Astrocyte of the spinal cord (primary cell): ENCODE measurements at regions not wholly inside any gene's neighbourhood (a gene's known extent, or its start where the extent isn't known, plus 50 kb on each side); places are given as distances from the start of the nearest gene placed in this dataset.

ENCODE experiments used
- DNase-seq: peaks from one replicate; pipeline ENCODE4 v3.0.0; 2011; ENCODE audit warnings: low read depth, low spot score
- H3K4me3 ChIP-seq: 2 replicates; pipeline ENCODE4 v1.5.1; 2011; ENCODE audit warnings: low read depth, mild to moderate bottlenecking, low read length, moderate library complexity
- in situ Hi-C: cut with HindIII; loops from 2 replicates; pipeline ENCODE4 v1.10.0; 2017; ENCODE audit warnings: low sequenced_read_pairs
- TF ChIP-seq, protein P1 (sequence below): IDR thresholded peaks from 2 replicates; pipeline ENCODE4 v1.5.1; 2012; ENCODE audit warnings: low read depth, mild to moderate bottlenecking, low read length, inconsistent platforms

DNA sequence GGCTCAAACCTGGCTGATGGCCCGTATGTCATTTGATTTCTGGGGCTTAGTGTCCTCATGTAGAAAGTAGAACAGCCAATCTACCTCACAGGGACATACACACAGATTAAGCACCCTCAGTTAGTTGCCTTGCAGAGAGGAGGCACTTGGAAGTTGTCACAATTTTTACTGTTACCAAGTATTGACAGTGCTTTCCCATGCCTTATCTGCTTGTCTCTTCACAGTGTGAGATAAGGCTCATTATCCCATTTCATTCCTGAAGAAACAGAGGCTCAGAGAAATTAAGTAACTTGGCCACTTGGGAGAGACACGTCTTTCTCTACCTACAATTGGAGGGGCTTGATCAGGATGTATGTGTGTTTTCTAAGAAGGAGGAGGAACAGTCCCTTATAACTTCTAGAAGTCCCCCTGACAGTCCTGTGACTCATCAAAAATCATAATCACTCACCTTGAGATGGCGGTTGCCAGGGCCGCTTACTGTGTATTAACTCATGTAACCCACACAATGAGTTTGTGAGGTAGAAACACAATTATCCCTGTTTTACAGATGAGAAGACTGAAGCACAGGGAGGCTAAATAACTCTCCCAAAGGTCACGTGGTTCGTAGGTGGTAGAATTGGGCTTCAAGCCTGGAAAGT is 56.9 kb upstream of the LHX1 start:
- in situ Hi-C loops, result no loop called here
- TF ChIP-seq, protein P1, sequence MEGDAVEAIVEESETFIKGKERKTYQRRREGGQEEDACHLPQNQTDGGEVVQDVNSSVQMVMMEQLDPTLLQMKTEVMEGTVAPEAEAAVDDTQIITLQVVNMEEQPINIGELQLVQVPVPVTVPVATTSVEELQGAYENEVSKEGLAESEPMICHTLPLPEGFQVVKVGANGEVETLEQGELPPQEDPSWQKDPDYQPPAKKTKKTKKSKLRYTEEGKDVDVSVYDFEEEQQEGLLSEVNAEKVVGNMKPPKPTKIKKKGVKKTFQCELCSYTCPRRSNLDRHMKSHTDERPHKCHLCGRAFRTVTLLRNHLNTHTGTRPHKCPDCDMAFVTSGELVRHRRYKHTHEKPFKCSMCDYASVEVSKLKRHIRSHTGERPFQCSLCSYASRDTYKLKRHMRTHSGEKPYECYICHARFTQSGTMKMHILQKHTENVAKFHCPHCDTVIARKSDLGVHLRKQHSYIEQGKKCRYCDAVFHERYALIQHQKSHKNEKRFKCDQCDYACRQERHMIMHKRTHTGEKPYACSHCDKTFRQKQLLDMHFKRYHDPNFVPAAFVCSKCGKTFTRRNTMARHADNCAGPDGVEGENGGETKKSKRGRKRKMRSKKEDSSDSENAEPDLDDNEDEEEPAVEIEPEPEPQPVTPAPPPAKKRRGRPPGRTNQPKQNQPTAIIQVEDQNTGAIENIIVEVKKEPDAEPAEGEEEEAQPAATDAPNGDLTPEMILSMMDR, result no peak
- no peak for DNase-seq
- no peak overlapping the region for H3K4me3 ChIP-seq

DNA sequence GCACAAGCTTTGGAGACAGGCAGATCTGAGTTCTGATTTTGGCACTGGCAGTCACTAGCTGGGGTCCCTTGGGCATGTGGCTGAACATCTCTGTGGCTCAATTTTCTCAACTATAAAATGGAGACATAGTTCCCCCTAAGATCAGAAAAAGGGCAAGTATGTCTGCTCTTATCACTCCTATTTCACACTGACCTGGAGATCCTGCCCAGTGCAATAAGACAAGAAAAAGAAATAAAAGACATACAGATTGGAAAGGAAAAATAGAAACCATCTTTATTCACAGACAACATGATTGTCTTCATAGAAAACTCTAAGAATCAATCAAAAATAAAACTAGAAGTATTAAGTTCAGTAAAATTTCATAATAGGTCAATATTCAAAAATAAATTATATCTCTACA is 56.0 kb upstream of the LHX1 start:
- DNase-seq, result no peak
- TF ChIP-seq, protein P1, result no peak
- in situ Hi-C loops, result no loop called here
- no peak overlapping the region for H3K4me3 ChIP-seq

DNA sequence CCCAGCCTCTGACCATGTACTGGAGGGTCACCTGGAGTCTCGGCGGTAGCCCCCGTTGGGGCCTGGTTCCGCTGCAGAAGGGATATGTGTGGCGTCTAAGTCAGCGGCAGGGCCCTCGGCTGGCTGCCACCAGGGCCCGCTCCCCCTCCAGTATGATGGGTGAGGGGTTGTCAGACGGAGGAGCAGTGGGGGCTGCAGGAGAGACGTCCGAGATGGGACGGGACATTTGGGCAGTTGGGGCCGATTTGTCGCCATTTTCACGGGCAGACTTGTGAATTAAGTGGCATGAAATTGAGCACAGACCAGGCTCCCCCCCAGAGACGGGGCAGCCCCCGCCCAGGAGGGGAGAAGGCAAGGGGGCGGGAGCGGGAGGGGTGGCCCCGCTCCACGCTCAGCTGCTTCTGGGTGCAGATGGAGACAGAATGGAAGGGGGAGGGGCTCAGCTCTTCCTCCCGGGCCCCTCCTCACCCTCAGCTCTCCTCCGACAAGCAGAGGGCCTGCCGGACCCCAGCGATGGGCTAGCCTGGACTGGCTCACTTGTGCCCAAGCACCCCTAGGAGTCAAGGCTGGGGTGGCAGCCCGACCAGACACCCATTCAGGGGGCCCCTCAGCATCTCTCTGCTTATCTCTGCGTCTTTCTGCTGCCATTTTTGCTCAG is 52.7 kb upstream of the LHX1 start:
- TF ChIP-seq, protein P1, result no peak
- DNase-seq, result no peak
- H3K4me3 ChIP-seq, result no peak overlapping the region
- in situ Hi-C loops, result no loop called here

DNA sequence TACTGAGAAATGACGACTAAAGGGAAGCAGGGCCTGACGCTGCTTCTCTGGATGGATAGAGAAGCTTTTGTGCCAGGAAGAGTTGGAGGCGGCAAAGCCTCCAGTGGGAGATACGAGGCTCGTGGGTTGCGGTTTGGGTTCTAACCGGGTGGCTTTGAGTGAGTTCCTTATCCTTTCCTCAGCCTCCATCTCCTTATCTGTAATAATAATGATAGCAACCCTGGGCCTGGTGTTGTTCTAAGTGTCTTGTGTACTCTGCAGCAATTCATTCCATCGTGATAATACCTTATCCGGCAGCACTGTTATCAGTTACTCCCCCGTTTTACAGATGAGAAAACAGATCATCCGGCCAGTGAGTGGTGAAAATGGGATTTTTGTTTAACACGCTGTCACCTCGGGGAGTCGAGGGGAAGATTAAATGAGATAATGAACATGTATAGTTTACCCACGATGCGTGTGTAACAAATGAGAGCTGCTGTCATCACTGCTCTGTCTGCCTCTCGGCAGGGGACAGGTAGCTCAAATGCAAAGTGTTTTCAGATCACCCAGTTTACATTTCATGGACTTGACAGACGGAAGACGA is 52.0 kb upstream of the LHX1 start:
- in situ Hi-C loops, result no loop called here
- no peak for DNase-seq
- H3K4me3 ChIP-seq, result no peak overlapping the region
- TF ChIP-seq, protein P1, result no peak

DNA sequence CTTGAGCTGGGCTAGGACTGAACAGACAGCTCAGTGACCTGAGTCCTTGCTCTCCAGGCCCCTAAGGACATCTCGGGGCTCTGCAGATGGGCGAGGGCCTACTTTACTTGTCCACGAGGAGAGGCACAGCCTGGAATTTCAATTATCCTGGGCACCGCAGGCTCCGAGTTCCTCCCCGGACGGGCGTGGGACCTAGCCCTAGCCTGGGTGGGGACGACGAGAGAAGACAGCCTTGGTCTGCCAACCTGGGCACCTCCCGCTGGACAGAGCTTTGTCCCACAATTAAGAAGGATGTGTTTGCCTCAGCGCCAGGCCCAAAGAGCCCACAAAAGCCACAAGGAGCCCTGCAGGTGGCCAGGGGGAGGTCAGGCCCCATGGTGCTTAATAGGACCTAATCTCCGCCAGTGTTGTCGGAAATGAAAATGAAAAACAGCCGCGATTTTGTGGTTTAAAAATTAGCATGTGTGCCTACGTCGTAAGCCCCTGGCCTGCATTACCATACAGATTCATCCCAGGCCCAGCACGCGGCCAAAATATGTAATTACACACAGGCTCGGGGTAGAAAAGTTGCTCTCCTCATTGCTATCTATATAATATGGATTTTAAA is 51.4 kb upstream of the LHX1 start:
- H3K4me3 ChIP-seq, result no peak overlapping the region
- TF ChIP-seq, protein P1, result no peak
- DNase-seq, result no peak
- in situ Hi-C loops, result no loop called here
